ENCODE measurements at regions not wholly inside any gene's neighbourhood (a gene's known extent, or its start where the extent isn't known, plus 50 kb on each side); places are given as distances from the start of the nearest gene placed in this dataset.

DNA sequence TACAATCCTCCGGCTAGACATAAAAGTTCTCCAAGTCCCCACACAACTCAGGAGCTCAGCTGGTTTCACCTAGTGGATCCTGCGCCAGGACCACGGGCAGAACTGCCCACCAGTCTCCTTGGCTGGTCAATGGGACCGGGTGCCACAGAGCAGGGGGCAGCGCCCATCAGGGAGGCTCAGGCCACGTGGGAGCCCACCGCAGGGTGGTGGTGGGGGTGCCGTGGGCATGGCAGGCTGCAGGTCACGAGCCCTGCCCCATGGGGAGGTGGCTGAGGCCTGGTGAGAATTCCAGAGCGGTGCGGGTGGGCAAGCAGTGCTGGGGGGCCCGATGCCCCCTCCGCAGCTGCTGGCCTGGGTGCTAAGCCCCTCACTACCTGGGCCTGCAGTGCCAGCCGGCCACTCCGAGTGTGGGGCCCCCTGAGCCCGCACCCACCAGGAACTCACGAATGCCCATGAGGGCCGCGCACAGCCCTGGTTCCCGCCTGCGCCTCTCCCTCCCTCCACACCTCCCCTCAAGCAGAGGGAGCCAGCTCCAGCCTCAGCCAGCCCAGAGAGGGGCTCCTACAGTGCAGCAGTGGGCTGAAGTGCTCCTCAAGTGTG, 1091.9 kb upstream of the TENM4 start:
- DNase-seq = peak; percentile 8

GRCh38 chr11:80529726-80530125, 1088.9 kb upstream of the TENM4 start:
- DNase-seq = no peak

- DNase-seq = no peak
Measured at GRCh38 chr11:80525663-80526405, 1085.0 kb upstream of the TENM4 start.

DNA sequence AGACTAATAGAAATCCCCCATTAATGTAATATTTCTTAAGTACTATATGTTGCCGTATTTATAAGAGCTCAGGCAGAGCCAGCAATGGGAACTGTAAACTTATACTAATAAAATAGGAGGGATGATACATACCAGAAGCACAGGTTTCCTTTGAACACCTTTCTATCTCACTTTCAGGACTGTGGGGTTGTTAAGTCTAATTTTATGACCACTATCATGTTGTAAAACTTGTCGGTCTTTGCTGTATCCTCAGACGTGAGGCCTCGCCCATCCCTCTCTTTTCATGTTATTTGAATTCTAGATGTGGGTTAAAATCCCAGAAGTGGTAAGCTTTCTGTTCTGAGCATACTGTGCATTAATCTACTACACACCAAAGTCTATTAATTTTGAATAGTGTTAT, 1083.5 kb upstream of the TENM4 start:
- DNase-seq = no peak

DNA sequence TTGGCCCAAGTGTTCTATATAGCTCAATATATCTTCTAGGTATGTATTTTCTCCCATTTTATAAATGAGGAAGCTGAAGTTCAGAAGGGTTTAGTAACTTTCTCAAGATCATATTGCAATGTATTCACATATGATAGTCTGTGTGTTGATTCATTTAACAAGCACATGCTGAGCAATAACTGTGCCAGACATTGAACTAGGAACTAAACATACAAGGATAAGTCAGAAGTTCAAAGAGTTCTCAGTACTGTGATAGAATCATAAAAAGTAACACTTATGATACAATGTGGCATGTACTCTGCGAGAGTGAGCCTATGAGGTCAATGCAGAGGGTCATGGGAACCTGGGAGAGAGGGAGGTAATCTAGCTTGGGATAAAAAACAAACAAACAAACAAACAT, 1082.2 kb upstream of the TENM4 start:
- no peak for DNase-seq

DNA sequence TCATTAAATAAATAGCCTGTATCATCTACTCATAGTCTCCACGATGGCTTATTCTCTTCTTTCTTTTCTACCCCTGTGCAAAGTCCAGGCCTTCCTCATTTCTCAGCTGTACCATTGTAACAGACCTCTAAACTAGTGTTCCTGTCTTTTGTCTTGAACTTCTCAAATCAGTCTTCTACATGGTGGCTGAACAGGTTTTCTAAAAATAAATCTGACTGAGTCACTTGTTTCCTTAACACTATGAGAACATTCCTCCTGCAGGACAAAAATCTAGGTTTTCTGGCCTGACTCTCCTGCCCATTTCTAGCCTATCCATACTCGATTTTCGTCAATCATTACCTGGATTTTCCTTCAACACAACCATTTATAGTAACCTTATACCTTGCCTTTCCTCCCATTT, 1080.8 kb upstream of the TENM4 start:
- DNase-seq = no peak

DNA sequence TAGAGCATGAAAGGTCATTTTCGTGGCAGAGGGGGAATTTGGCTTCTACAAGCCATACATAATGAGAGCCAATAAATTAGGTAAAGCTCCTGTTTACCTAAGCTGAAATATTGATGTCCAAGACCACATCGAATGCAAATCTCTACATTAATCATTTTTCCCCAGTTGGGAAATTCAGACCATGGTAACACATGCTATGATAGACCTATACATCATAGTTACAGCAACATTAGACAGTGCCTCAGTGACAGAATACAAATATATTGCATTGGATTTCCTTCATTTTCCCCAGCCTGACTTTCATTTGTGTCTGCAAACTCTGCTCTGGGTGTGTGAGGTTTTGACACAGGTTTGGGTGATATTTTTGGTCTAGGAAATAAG, 1079.7 kb upstream of the TENM4 start:
- DNase-seq = no peak

- DNase-seq = no peak
Measured at GRCh38 chr11:80519596-80520506, 1079.0 kb upstream of the TENM4 start.

DNA sequence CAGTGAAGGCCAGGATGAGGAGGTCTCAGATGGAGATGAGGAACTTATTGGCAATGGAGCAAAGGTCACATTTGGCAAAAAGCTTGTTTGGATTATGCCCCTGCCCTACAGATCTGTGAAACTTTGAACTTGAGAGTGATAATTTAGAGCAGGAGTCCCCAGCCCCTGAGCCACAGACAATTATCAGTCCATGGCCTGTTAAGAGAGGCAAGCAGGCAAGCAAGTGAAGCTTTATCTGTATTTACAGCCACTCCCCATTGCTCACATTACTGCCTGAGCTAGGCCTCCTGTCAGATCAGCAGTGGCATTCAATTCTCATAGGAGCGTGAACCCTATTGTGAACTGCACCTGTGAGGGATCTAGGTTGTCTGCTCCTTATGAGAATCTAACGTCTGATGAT, 1076.9 kb upstream of the TENM4 start:
- DNase-seq = no peak

- DNase-seq = no peak
Measured at GRCh38 chr11:80515097-80515496, 1074.3 kb upstream of the TENM4 start.

GRCh38 chr11:80512491-80512890, 1071.7 kb upstream of the TENM4 start:
- DNase-seq = no peak

DNA sequence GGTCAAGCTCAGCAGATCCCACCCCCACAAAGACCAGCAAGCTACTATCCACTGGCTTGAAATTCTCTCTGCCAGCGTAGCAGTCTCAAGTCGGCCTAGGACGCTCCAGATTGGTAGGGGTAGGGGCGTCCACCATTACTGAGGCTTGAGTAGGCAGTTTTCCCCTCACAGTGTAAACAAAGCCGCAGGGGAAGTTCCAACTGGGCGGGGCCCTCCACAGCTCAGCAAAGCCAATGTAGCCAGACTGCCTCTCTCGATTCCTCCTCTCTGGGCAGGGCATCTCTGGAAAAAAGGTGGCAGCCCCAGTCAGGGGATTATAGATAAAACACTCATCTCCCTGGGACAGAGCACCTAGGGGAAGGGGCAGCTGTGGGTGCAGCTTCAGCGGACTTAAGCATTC, 1064.9 kb upstream of the TENM4 start:
- DNase-seq = no peak

GRCh38 chr11:80503990-80504389, 1063.2 kb upstream of the TENM4 start:
- DNase-seq = no peak

- no peak for DNase-seq
Measured at GRCh38 chr11:80502511-80502910, 1061.7 kb upstream of the TENM4 start.

GRCh38 chr11:80495116-80495515, 1054.3 kb upstream of the TENM4 start:
- no peak for DNase-seq

DNA sequence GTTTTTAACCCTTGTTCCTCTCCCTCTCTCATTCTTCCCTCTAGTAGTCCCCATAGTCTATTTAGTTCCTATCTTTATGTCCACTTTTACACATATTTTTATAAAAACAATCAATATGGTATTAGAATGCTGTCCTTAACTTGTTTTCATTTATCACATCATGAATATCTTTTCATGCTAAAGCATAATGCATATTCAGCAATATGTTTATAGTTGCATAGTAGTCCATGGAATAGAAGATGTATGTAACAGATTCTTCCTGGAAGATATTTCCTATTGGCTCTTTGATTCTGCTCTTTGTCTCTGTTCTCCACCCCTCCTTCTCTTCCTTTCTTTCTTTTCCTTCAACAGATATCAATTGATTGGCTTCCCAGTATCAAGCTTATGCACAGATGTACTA, 1047.1 kb upstream of the TENM4 start:
- no peak for DNase-seq

GRCh38 chr11:80486678-80487077, 1045.8 kb upstream of the TENM4 start:
- DNase-seq = no peak

DNA sequence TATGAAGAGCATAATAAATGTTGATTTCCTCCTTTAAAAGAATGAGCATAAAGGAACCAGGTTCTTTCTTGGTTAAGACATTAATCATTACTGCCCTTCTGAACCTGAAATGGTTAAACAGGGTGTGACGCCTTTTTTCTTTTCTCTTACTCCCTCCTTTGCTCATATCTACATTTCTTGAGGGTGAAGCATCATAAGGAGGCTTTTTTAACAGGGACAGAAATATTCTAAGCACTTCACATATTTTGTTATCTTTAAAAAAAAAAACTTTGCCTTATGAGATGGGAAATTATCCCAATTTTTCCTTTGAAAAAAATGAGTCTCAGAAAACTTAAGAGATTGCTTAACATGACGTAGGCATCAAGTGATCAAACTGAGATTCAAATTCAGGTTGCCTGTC, 1036.3 kb upstream of the TENM4 start:
- no peak for DNase-seq

DNA sequence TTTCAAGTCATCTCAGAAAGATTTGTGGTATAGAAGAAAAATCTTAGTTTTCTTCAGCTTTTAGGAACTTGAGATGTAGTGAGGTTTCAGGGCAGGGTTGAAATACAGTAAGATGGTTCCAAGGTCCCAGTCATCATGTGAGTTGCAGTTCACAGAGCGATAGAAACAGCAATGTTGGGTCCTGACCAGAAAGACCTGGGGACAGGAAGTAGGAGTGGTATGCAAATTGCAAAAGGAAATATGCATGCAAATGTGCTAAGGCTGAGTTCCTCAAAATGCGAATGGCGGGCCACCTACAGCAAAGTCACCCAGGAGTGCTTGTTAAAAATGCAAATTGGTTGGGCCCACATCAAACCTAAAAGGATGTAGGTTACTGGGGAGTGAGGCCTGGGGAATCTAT, 1032.7 kb upstream of the TENM4 start:
- no peak for DNase-seq

- no peak for DNase-seq
Measured at GRCh38 chr11:80469871-80470270, 1029.0 kb upstream of the TENM4 start.

DNA sequence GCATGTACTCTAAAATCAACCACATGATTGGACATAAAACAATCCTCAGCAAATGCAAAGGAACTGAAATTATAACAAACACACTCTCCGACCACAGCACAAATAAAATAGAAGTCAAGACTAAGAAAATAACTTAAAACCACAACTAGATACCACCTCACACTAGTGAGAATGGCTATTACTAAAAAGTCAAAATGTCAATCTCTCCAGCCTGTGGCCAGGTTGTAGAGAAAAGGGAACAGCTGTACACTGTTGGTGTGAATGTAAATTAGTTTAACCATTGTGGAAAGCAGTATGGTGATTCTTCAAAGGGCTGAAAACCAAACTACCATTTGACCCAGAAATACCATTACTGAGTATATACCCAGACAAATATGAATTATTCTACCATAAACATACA, 1025.7 kb upstream of the TENM4 start:
- no peak for DNase-seq

GRCh38 chr11:80462211-80462610, 1021.4 kb upstream of the TENM4 start:
- DNase-seq = no peak

DNA sequence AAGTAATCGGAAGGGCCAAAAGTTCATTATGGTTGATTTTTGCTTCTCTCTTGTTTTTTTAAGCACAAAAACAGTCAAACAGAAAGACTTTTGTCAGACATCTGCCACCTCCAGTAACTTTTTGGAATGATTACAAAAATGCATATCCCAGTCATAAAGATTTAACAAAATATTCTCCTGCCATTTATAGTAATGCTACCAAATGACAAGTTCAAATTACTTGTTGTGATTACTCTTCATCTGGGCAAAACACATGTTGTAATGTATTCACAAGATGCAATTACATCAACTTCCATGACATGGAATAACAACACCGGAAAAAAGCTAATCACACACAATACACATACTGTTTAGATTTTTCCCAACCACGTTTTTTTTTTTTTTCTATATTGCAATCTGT, 1017.5 kb upstream of the TENM4 start:
- no peak for DNase-seq

DNA sequence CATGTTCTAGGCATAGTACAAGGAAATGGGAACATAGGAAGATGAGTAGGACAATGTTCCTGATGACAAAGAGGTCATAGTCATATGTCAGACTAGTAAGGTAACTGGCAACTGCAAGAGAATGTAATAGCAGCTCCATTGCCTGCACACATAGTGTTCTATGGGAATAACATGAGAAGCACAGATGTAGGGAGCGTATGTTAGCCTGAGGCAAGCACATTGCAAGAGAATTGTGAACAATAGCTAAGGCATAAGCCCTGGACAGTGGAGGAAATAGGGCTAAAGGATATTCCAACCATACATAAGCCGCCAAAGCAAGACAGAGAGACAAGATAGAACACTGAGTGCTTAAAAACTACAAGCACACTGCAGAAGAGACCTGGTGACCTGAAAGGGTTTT, 1017.0 kb upstream of the TENM4 start:
- DNase-seq = no peak

Data from activated gamma-delta T cell (primary cell).